IMR-90 (cell line): ENCODE measurements at regions not wholly inside any gene's neighbourhood (a gene's known extent, or its start where the extent isn't known, plus 50 kb on each side); places are given as distances from the start of the nearest gene placed in this dataset.

ENCODE experiments used
- ATAC-seq: fragments of 200-7000 bp; cut with Tn5 transposase; 2 replicates; pipeline ENCODE4 v1.9.1; 2020; ENCODE audit warnings: low read depth, mild to moderate bottlenecking, moderate library complexity
- BruUV-seq: library from RNA; stranded (reverse); fragments of 400-500 nt; replicated peaks from 2 replicates; lab custom pipeline; 2021; lab: Mats Ljungman, UMichigan
- CTCF ChIA-PET: fragments of 300-600 bp; formaldehyde crosslinking; extraction: SDS; loops from one replicate; lab custom pipeline; 2021; ENCODE audit warnings: antibody characterized with exemption; lab: Yijun Ruan, JAX
- POLR2A ChIA-PET: fragments of 300-600 bp; sonication (Branson Sonifier 250); formaldehyde crosslinking; loops from one replicate; lab custom pipeline; 2022; ENCODE audit warnings: antibody characterized with exemption; ENCODE audit not compliant: unreplicated experiment; lab: Charles Lee
- DNase-seq: peaks from one replicate; pipeline ENCODE4 v3.0.0; 2013
- H2AFZ ChIP-seq: replicated peaks from 2 replicates; pipeline ENCODE3; 2013; ENCODE audit warnings: low read length, mild to moderate bottlenecking; ENCODE audit not compliant: poor library complexity
- H2AK5ac ChIP-seq: 2 replicates; pipeline ENCODE4 v1.6.1; 2013; ENCODE audit warnings: low read depth, low read length, inconsistent platforms
- H2AK9ac ChIP-seq: replicated peaks from 2 replicates; pipeline ENCODE3; 2013; ENCODE audit warnings: mild to moderate bottlenecking, low read depth, low read length, moderate library complexity; ENCODE audit not compliant: poor library complexity
- H2BK120ac ChIP-seq: 2 replicates; pipeline ENCODE4 v1.6.1; 2013; ENCODE audit warnings: low read depth, low read length, inconsistent platforms
- H2BK15ac ChIP-seq: 3 replicates; pipeline ENCODE4 v1.6.1; 2013; ENCODE audit warnings: low read depth, low read length, inconsistent platforms
- H2BK20ac ChIP-seq: 2 replicates; pipeline ENCODE4 v1.6.1; 2013; ENCODE audit warnings: low read depth, mild to moderate bottlenecking, inconsistent platforms, low read length, moderate library complexity
- H2BK5ac ChIP-seq: 2 replicates; pipeline ENCODE4 v1.6.1; 2013; ENCODE audit warnings: mild to moderate bottlenecking, low read depth, low read length, inconsistent platforms; ENCODE audit not compliant: poor library complexity, severe bottlenecking
- H3K14ac ChIP-seq: replicated peaks from 2 replicates; pipeline ENCODE4 v1.6.1; 2013; ENCODE audit warnings: low read depth, low read length, inconsistent platforms
- H3K18ac ChIP-seq: 2 replicates; pipeline ENCODE4 v1.6.1; 2013; ENCODE audit warnings: low read depth, low read length, control low read depth
- H3K23ac ChIP-seq: 2 replicates; pipeline ENCODE4 v1.6.1; 2013; ENCODE audit warnings: low read depth, low read length, inconsistent platforms
- H3K27ac ChIP-seq: 2 replicates; pipeline ENCODE4 v1.5.1; 2013; ENCODE audit warnings: mild to moderate bottlenecking, control low read depth, low read length; ENCODE audit not compliant: insufficient read depth
- H3K27me3 ChIP-seq: 2 replicates; pipeline ENCODE4 v1.6.1; 2013; ENCODE audit warnings: low read length; ENCODE audit not compliant: control insufficient read depth, insufficient read depth
- H3K36me3 ChIP-seq: 2 replicates; pipeline ENCODE4 v1.6.1; 2013; ENCODE audit warnings: low read length, mixed read lengths; ENCODE audit not compliant: control insufficient read depth, insufficient read depth
- H3K4ac ChIP-seq: 2 replicates; pipeline ENCODE4 v1.6.1; 2013; ENCODE audit warnings: low read depth, low read length, inconsistent platforms
- H3K4me1 ChIP-seq: 2 replicates; pipeline ENCODE4 v1.6.1; 2013; ENCODE audit warnings: low read length, mixed read lengths; ENCODE audit not compliant: control insufficient read depth, insufficient read depth
- H3K4me2 ChIP-seq: 2 replicates; pipeline ENCODE4 v1.6.1; 2013; ENCODE audit warnings: low read depth, mild to moderate bottlenecking, control low read depth, low read length, moderate library complexity
- H3K4me3 ChIP-seq: 2 replicates; pipeline ENCODE4 v1.5.1; 2013; ENCODE audit warnings: low read depth, mild to moderate bottlenecking, control low read depth, low read length, moderate library complexity; ENCODE audit not compliant: insufficient read depth
- H3K56ac ChIP-seq: 2 replicates; pipeline ENCODE4 v1.6.1; 2013; ENCODE audit warnings: low read length, inconsistent platforms; ENCODE audit not compliant: insufficient read depth; ENCODE audit errors: extremely low read depth
- H3K79me1 ChIP-seq, 2 experiments: 2 replicates each; pipeline ENCODE4 v1.6.1; 2013; ENCODE audit warnings: low read length in 2 of 2, inconsistent platforms in 1 of 2, low read depth in 1 of 2
- H3K9ac ChIP-seq: 2 replicates; pipeline ENCODE4 v1.6.1; 2013; ENCODE audit warnings: low read depth, low read length, control low read depth
- H3K9me1 ChIP-seq: 2 replicates; pipeline ENCODE4 v1.6.1; 2013; ENCODE audit warnings: low read length, inconsistent platforms; ENCODE audit not compliant: insufficient read depth
- H3K9me3 ChIP-seq: 2 replicates; pipeline ENCODE4 v1.6.1; 2013; ENCODE audit warnings: low read length; ENCODE audit not compliant: control insufficient read depth, insufficient read depth
- H4K20me1 ChIP-seq: 2 replicates; pipeline ENCODE4 v1.6.1; 2013; ENCODE audit warnings: low read length, inconsistent platforms; ENCODE audit not compliant: insufficient read depth
- H4K5ac ChIP-seq: 2 replicates; pipeline ENCODE4 v1.6.1; 2013; ENCODE audit warnings: mild to moderate bottlenecking, low read depth, low read length, control low read depth
- H4K8ac ChIP-seq, 2 experiments: 2 replicates each; pipeline ENCODE4 v1.6.1; 2013; ENCODE audit warnings: low read depth in 2 of 2, low read length in 2 of 2, control low read depth in 1 of 2, inconsistent platforms in 1 of 2
- H4K91ac ChIP-seq: 2 replicates; pipeline ENCODE4 v1.6.1; 2013; ENCODE audit warnings: low read depth, low read length, inconsistent platforms; ENCODE audit not compliant: insufficient read depth
- BHLHE40 ChIP-seq: fragments of 150-350 bp; IDR thresholded peaks from 2 replicates; pipeline ENCODE4 v1.6.1; 2016; ENCODE audit warnings: mild to moderate bottlenecking, low read depth, low read length
- CEBPB ChIP-seq: IDR thresholded peaks from 2 replicates; pipeline ENCODE4 v1.6.1; 2012; ENCODE audit warnings: low read depth, low read length, improper control_type of control experiment
- CHD1 ChIP-seq: IDR thresholded peaks from 2 replicates; pipeline ENCODE4 v1.6.1; 2012; ENCODE audit warnings: low read depth, low read length, improper control_type of control experiment
- CTCF ChIP-seq: conservative IDR thresholded peaks from 2 replicates; pipeline ENCODE4 v1.5.1; 2012; ENCODE audit warnings: mild to moderate bottlenecking, low read depth, low read length, improper control_type of control experiment
- ELK1 ChIP-seq: fragments of 150-350 bp; IDR thresholded peaks from 2 replicates; pipeline ENCODE4 v1.6.1; 2016; ENCODE audit warnings: low read depth, mild to moderate bottlenecking, low read length, moderate library complexity, borderline replicate concordance
- FOS ChIP-seq: fragments of 150-350 bp; IDR thresholded peaks from 2 replicates; pipeline ENCODE4 v1.6.1; 2016; ENCODE audit warnings: low read depth, low read length
- MAFK ChIP-seq: IDR thresholded peaks from 2 replicates; pipeline ENCODE4 v1.6.1; 2012; ENCODE audit warnings: low read depth, low read length, improper control_type of control experiment
- MAZ ChIP-seq: IDR thresholded peaks from 2 replicates; pipeline ENCODE4 v1.6.1; 2012; ENCODE audit warnings: low read depth, mild to moderate bottlenecking, low read length, improper control_type of control experiment, moderate library complexity, borderline replicate concordance
- MXI1 ChIP-seq: IDR thresholded peaks from 2 replicates; pipeline ENCODE4 v1.6.1; 2012; ENCODE audit warnings: low read depth, mild to moderate bottlenecking, low read length, moderate library complexity, borderline replicate concordance
- NFE2L2 ChIP-seq: fragments of 150-350 bp; IDR thresholded peaks from 2 replicates; pipeline ENCODE4 v1.6.1; 2016; ENCODE audit warnings: low read depth, mild to moderate bottlenecking, low read length
- POLR2A ChIP-seq: IDR thresholded peaks from 2 replicates; pipeline ENCODE4 v1.6.1; 2012; ENCODE audit warnings: mild to moderate bottlenecking, low read depth, low read length
- RAD21 ChIP-seq: IDR thresholded peaks from 2 replicates; pipeline ENCODE4 v1.6.1; 2012; ENCODE audit warnings: low read length, improper control_type of control experiment
- RCOR1 ChIP-seq: IDR thresholded peaks from 2 replicates; pipeline ENCODE4 v1.6.1; 2012; ENCODE audit warnings: mild to moderate bottlenecking, low read length, improper control_type of control experiment; ENCODE audit not compliant: insufficient replicate concordance
- RFX5 ChIP-seq: IDR thresholded peaks from 2 replicates; pipeline ENCODE4 v1.8.0; 2012; ENCODE audit warnings: low read depth, mild to moderate bottlenecking, low read length, moderate library complexity
- SMC3 ChIP-seq: fragments of 150-350 bp; IDR thresholded peaks from 2 replicates; pipeline ENCODE4 v1.6.1; 2016; ENCODE audit warnings: low read depth, mild to moderate bottlenecking, antibody characterized with exemption, low read length, moderate library complexity
- USF2 ChIP-seq: fragments of 150-350 bp; IDR thresholded peaks from 2 replicates; pipeline ENCODE4 v1.6.1; 2017; ENCODE audit warnings: mild to moderate bottlenecking, antibody characterized with exemption, low read length, low read depth
- WGBS, 2 experiments: methylation state at CpG; one replicate each; pipeline versions ENCODE4 v1.1.5 to v1.1.7; 2013; ENCODE audit warnings: missing lambda C conversion rate in 2 of 2; ENCODE audit not compliant: insufficient read length in 1 of 2; ENCODE audit errors: extremely low coverage in 2 of 2; 5-methylcytosine and 5-hydroxymethylcytosine counted together
- dilution Hi-C: fragments of 300-500 bp; cut with HindIII; formaldehyde crosslinking; loops from one replicate; pipeline ENCODE4 v1.14.3; 2018; ENCODE audit warnings: low sequenced_read_pairs; ENCODE audit not compliant: unreplicated experiment
- in situ Hi-C: fragments of 300-500 bp; cut with MboI; formaldehyde crosslinking; loops from 3 replicates; pipeline ENCODE4 v1.14.3; 2019; ENCODE audit warnings: low sequenced_read_pairs, inconsistent platforms, mixed read lengths
- intact Hi-C: fragments of 100-400 bp; cut with micrococcal nuclease; formaldehyde crosslinking; loops from 2 replicates; pipeline ENCODE4 v1.10.0; 2022

GRCh38 chr16:9518051-9518450 is 426.6 kb downstream of the HAPSTR1 start:
- no peak overlapping the region for H4K8ac ChIP-seq
- no peak overlapping the region for H2BK20ac ChIP-seq
- no peak overlapping the region for H3K4ac ChIP-seq
- no peak overlapping the region for H2AK9ac ChIP-seq
- H3K56ac ChIP-seq = no peak overlapping the region
- intact Hi-C loops (no loop called here), dilution Hi-C loops (no loop called here), in situ Hi-C loops (no loop called here)
- ChIA-PET CTCF (no interaction called here), POLR2A (no interaction called here)
- H3K9ac ChIP-seq = no peak overlapping the region
- H3K18ac ChIP-seq = no peak overlapping the region
- no peak overlapping the region for H2BK5ac ChIP-seq
- TF ChIP-seq BHLHE40 = no peak
- no peak for TF ChIP-seq CEBPB
- TF ChIP-seq SMC3 = no peak
- TF ChIP-seq CTCF = no peak
- TF ChIP-seq RAD21 = no peak
- no peak for TF ChIP-seq RFX5
- no peak for TF ChIP-seq FOS
- TF ChIP-seq CHD1 = no peak
- TF ChIP-seq ELK1 = no peak
- TF ChIP-seq MAFK = no peak
- no peak for TF ChIP-seq MXI1
- TF ChIP-seq POLR2A = no peak
- no peak for TF ChIP-seq MAZ
- TF ChIP-seq NFE2L2 = no peak
- TF ChIP-seq USF2 = no peak
- TF ChIP-seq RCOR1 = no peak
- H3K79me1 ChIP-seq = no peaks in the 10 kb centered on the region
- no peak overlapping the region for H3K4me2 ChIP-seq
- no peak overlapping the region for H3K4me3 ChIP-seq
- no peak overlapping the region for H3K14ac ChIP-seq
- H2BK120ac ChIP-seq = no peak overlapping the region
- no TSS peak for BruUV-seq
- no peak overlapping the region for H4K5ac ChIP-seq
- no peak overlapping the region for H2BK15ac ChIP-seq
- H2AK5ac ChIP-seq = no peak overlapping the region
- no peaks in the 10 kb centered on the region for H3K4me1 ChIP-seq
- H3K9me1 ChIP-seq = no peaks in the 10 kb centered on the region
- no peak overlapping the region for H4K91ac ChIP-seq
- no peak for ATAC-seq
- no peak overlapping the region for H3K23ac ChIP-seq
- no peak overlapping the region for H2AFZ ChIP-seq
- no peaks in the 10 kb centered on the region for H3K36me3 ChIP-seq
- no peak overlapping the region for H3K27ac ChIP-seq
- DNase-seq = no peak
- peaks cover 9% of the 10 kb centered on the region for H3K9me3 ChIP-seq
- no peaks in the 10 kb centered on the region for H3K27me3 ChIP-seq
- H4K20me1 ChIP-seq = no peaks in the 10 kb centered on the region
- no CpG with 5 or more reads among the region's 3 CpGs for WGBS, 2 experiments
